Sciatic nerve (tissue), 2 donors: ENCODE measurements at regions not wholly inside any gene's neighbourhood (a gene's known extent, or its start where the extent isn't known, plus 50 kb on each side); places are given as distances from the start of the nearest gene placed in this dataset.

Experiments used
- ATAC-seq: fragments of 200-7000 bp; cut with Tn5 transposase; one replicate; pipeline ENCODE4 v1.9.1; 2020; ENCODE audit warnings: mild to moderate bottlenecking, moderate library complexity
- DNase-seq: peaks from one replicate; pipeline ENCODE4 v3.0.0-alpha.2; 2020; ENCODE audit warnings: low spot score
- intact Hi-C: fragments of 100-400 bp; cut with DNase I; formaldehyde crosslinking; loops from one replicate; pipeline ENCODE4 v1.14.2; 2022
- donor health status: DM: no; HTN: no; CAD: no.
- donor health status: DM: no; HTN: no; CAD: no.

- intact Hi-C loops = no loop called here
- no peak for ATAC-seq
- DNase-seq = peak; percentile 54
Measured at GRCh38 chr2:239763433-239764097, 261.6 kb downstream of the NDUFA10 start.

GRCh38 chr2:239762655-239763269, 262.4 kb downstream of the NDUFA10 start:
- intact Hi-C loops = no loop called here
- ATAC-seq (peak; percentile 88), DNase-seq (peak; percentile 53)

GRCh38 chr2:239762106-239762505, 263.0 kb downstream of the NDUFA10 start:
- ATAC-seq (no peak), DNase-seq (peak; percentile 8)
- intact Hi-C loops = no loop called here

- ATAC-seq (no peak), DNase-seq (no peak)
- intact Hi-C loops = no loop called here
Measured at GRCh38 chr2:239760596-239760995, 264.5 kb downstream of the NDUFA10 start.

- no peak for DNase-seq
- ATAC-seq = no peak
- intact Hi-C loops = no loop called here
Measured at GRCh38 chr2:239758279-239758877, 266.8 kb downstream of the NDUFA10 start.

GRCh38 chr2:239756790-239757760, 268.1 kb downstream of the NDUFA10 start:
- DNase-seq (no peak), ATAC-seq (peak; percentile 63)
- intact Hi-C loops = no loop called here

GRCh38 chr2:239756031-239756789, 268.9 kb downstream of the NDUFA10 start:
- ATAC-seq (no peak), DNase-seq (no peak)
- intact Hi-C loops = no loop called here

- no peak for ATAC-seq
- intact Hi-C loops = no loop called here
- no peak for DNase-seq
Measured at GRCh38 chr2:239753401-239753837, 271.7 kb downstream of the NDUFA10 start.

- intact Hi-C loops = no loop called here
- ATAC-seq (no peak), DNase-seq (no peak)
Measured at GRCh38 chr2:239752951-239753350, 272.2 kb downstream of the NDUFA10 start.

- no peak for DNase-seq
- intact Hi-C loops = no loop called here
- peak; percentile 66 for ATAC-seq
Measured at GRCh38 chr2:239751679-239752355, 273.3 kb downstream of the NDUFA10 start.

- no peak for ATAC-seq
- no peak for DNase-seq
- intact Hi-C loops = no loop called here
Measured at GRCh38 chr2:239750929-239751678, 274.0 kb downstream of the NDUFA10 start.

- intact Hi-C loops = no loop called here
- ATAC-seq (no peak), DNase-seq (no peak)
Measured at GRCh38 chr2:239750045-239750835, 274.9 kb downstream of the NDUFA10 start.

- DNase-seq (no peak), ATAC-seq (no peak)
- intact Hi-C loops = no loop called here
Measured at GRCh38 chr2:239749272-239749873, 275.8 kb downstream of the NDUFA10 start.

GRCh38 chr2:239748811-239749210, 276.3 kb downstream of the NDUFA10 start:
- intact Hi-C loops = no loop called here
- ATAC-seq = no peak

GRCh38 chr2:239747771-239748170, 277.4 kb downstream of the NDUFA10 start:
- intact Hi-C loops = no loop called here
- DNase-seq (no peak), ATAC-seq (no peak)

More at GRCh38 chr2:239748811-239749210, 276.3 kb downstream of the NDUFA10 start:
- no peak for DNase-seq

- no peak for DNase-seq
- intact Hi-C loops = no loop called here
- no peak for ATAC-seq
Measured at GRCh38 chr2:239747274-239747673, 277.9 kb downstream of the NDUFA10 start.
